Gastroesophageal sphincter (tissue), 4 donors: ENCODE measurements at regions not wholly inside any gene's neighbourhood (a gene's known extent, or its start where the extent isn't known, plus 50 kb on each side); places are given as distances from the start of the nearest gene placed in this dataset.

ENCODE experiments used
- ATAC-seq: fragments of 150-250 bp; one replicate; pipeline ENCODE4 v1.9.1; 2016; ENCODE audit warnings: mild to moderate bottlenecking, moderate library complexity
- H3K27ac ChIP-seq, 4 donors: fragments of 200-600 bp; sonication (generic) in 3 of 4; 1 replicate in 3 of 4; 2 replicates in 1 of 4; pipeline ENCODE4 v1.5.1; 2016 to 2019
- H3K27me3 ChIP-seq: fragments of 200-600 bp; sonication (generic); one replicate; pipeline ENCODE4 v1.5.1; 2019
- H3K36me3 ChIP-seq, 2 donors: fragments of 200-600 bp; sonication (generic); one replicate each; pipeline ENCODE4 v1.5.1; 2019; ENCODE audit warnings: control low read depth in 1 of 2
- H3K4me1 ChIP-seq, 3 donors: fragments of 200-600 bp; sonication (generic); 1 replicate in 2 of 3; 2 replicates in 1 of 3; pipeline ENCODE4 v1.5.1; 2016 to 2019; ENCODE audit warnings: control low read depth in 2 of 3
- H3K4me3 ChIP-seq, 2 donors: fragments of 200-600 bp; sonication (generic); one replicate each; pipeline ENCODE4 v1.5.1; 2019; ENCODE audit warnings: mild to moderate bottlenecking in 1 of 2, moderate library complexity in 1 of 2
- H3K9me3 ChIP-seq, 3 donors: fragments of 200-600 bp; sonication (generic); one replicate each; pipeline ENCODE4 v1.5.1; 2017 to 2019; ENCODE audit warnings: control low read depth in 2 of 3
- CTCF ChIP-seq, 4 experiments: fragments of 200-600 bp in 2 of 4; fragments of 450-650 bp in 2 of 4; sonication (generic) in 1 of 4; IDR thresholded peaks; one replicate each; pipeline ENCODE4 v1.5.1; 2017 to 2019; ENCODE audit warnings: antibody characterized with exemption in 4 of 4, mild to moderate bottlenecking in 2 of 4, moderate library complexity in 2 of 4
- EP300 ChIP-seq: sonication (generic); formaldehyde crosslinking; IDR thresholded peaks from one replicate; pipeline ENCODE4 v1.6.1; 2017; ENCODE audit warnings: antibody characterized with exemption, mild to moderate bottlenecking
- POLR2A ChIP-seq, 2 donors: fragments of 450-650 bp; IDR thresholded peaks; one replicate each; pipeline ENCODE4 v1.6.1; 2017; ENCODE audit warnings: antibody characterized with exemption in 2 of 2, mild to moderate bottlenecking in 2 of 2, moderate library complexity in 1 of 2
- POLR2AphosphoS5 ChIP-seq: sonication (generic); formaldehyde crosslinking; IDR thresholded peaks from one replicate; pipeline ENCODE4 v1.6.1; 2017; ENCODE audit warnings: antibody characterized with exemption
- WGBS, 2 donors: methylation state at CpG; one replicate each; pipeline ENCODE4 v1.1.5; 2018; ENCODE audit warnings: low coverage in 1 of 2; 5-methylcytosine and 5-hydroxymethylcytosine counted together

GRCh38 chr1:109814223-109814622 is 50.5 kb upstream of the EPS8L3 start:
- Histone ChIP-seq H3K27me3 (no peaks in the 10 kb centered on the region), H3K4me3 (no peak overlapping the region), H3K4me1 (peaks cover 0 to 21% (median 0%) of the 10 kb centered on the region in 3 donors), H3K27ac (no peak overlapping the region), H3K36me3 (no peaks in the 10 kb centered on the region), H3K9me3 (peaks cover 0 to 7% (median 0%) of the 10 kb centered on the region in 3 donors)
- 92 to 96% methylated on average over 5 of the region's 5 CpGs for WGBS, 2 donors
- TF ChIP-seq POLR2AphosphoS5 (no peak), CTCF (IDR thresholded peaks at IDR 0.05) (no peak), EP300 (no peak), POLR2A (IDR thresholded peaks at IDR 0.05) (no peak)
- ATAC-seq = no peak
